SW480 (cell line): ENCODE measurements at regions not wholly inside any gene's neighbourhood (a gene's known extent, or its start where the extent isn't known, plus 50 kb on each side); places are given as distances from the start of the nearest gene placed in this dataset.
"Not testable (repeated sequence)": the region's sequence is repeated elsewhere in the genome, so short reads cannot be mapped to it uniquely, and the experiment has no call there.

Source experiments
- DNase-seq: peaks from one replicate; pipeline ENCODE4 v3.0.0-alpha.2; 2016; ENCODE audit warnings: low spot score

DNA sequence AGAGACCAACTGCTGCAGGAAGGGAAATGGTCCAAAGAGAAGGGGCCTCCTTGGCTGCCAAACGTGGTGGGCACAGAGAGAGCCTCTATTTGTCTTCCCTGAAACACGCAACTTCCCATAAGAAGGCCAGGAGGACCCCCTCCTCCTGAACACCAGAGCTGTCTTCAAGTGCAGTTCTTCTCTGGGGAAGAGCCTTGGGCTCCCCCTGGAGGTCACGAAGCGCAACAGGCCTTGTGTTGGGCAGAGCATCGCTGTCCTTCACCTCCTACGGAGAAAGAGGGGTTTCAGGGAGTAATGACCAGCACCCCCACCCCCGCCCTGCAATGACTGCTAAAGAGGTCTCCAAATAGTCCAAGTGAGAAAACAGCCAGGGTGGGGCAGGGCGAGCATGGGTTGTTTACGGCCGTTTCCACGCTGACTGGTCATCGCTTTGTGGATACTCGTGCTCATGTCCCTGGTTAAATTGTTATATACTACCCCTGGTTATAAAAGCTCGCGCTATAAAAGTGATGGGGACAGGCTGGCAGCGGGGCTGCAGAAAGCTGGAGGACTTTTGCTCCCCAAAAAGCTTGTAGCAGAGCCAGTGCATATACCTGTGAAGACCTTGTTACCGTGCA is 397.5 kb upstream of the ATP10A start:
- DNase-seq, result peak; percentile 11

DNA sequence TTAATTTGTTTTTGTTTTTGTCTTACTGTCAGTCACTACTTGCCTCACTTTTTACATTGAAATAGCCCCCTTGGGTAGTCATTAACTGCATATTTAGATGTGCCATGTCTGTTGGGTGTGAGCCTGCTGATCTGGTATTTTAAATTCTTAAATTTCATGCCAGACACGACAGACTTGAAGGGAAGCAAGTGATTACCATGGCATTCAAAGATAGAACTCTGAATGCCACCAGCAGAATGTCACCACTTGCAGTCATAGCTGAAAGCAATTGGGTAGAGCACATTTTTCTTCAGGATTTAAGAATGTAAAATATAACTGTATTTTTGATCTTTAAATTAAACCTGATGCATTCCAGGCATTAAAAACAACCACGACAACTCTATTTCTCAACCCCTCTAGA is 396.5 kb upstream of the ATP10A start:
- DNase-seq, result no peak

DNA sequence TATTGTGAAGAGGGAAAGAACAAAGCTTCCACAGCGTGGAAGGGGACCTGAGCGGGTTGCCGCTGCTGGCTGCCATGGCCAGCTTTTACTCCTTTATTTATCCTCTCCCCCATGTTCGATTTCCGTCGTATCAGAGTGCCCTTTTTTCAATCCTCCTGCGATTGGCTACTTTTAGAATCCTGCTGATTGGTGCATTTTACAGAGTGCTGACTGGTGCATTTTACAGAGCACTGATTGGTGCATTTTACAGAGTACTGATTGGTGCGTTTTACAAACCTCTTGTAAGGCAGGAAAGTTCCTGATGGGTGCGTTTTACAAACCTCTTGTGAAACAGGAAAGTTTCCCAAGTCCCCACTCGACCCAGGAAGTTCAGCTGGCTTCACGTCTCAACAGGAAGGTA is 381.7 kb upstream of the ATP10A start:
- not testable (repeated sequence) for DNase-seq

DNA sequence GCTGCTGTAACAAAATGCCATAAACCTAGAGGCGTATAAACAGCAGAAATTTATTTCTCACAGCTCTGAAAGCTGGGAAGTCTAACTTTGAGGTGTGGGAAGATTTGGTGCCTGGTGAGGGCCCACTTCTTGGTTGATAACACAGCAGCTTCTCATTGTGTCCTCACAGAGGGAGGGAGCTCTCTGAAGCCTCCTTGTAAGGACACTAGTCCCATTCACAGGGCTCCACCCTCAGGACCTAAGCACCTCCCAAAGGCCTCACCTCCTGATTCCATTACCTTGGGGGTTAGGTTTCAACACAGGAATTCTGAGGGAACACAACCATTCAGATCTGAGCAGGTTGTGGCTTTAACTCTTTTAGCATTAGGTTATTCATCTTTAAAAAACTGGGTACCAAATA is 380.3 kb upstream of the ATP10A start:
- no peak for DNase-seq

DNA sequence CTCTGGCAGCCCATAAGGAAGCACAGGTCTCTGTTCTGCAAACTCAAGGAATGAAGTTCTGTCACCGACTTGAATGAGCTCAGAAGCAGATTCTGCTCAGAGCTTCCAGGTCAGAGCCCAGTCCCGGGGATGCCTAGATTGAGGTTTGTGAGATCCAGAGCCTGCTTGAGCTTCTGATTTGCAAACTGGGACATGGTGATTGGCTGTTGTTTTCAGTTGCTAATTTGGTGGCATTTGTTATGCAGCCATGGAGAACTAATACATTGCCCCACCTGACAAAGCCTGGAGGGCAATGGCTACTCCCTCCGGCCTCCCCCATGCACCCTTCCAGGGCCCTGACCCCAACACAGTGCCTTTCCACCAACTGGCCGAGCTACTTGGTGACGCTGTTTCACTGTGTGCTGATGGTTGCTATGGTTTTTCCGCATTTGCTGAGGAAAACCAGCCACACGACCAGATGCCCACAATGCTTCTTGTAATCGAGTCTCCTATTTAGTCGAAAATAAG is 379.5 kb upstream of the ATP10A start:
- no peak for DNase-seq

DNA sequence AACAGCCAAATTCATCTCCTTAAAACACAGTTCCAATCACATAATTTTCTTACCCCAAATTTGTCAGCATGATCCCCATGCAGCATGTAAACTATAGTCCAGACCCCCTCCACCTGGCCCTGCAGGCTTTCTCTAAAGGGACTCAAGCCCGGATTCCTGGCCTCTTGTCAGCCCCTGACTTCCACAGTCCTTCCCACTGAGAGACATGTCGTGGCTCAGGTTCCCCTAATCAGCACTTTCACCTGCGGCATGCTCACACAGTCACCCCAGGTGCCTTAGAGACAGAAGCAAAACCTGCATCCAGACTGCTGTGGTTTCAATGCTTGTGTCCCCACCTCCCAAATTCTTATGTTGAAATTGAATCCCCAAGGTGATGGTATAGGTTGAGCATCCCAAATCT is 372.7 kb upstream of the ATP10A start:
- DNase-seq, result no peak

DNA sequence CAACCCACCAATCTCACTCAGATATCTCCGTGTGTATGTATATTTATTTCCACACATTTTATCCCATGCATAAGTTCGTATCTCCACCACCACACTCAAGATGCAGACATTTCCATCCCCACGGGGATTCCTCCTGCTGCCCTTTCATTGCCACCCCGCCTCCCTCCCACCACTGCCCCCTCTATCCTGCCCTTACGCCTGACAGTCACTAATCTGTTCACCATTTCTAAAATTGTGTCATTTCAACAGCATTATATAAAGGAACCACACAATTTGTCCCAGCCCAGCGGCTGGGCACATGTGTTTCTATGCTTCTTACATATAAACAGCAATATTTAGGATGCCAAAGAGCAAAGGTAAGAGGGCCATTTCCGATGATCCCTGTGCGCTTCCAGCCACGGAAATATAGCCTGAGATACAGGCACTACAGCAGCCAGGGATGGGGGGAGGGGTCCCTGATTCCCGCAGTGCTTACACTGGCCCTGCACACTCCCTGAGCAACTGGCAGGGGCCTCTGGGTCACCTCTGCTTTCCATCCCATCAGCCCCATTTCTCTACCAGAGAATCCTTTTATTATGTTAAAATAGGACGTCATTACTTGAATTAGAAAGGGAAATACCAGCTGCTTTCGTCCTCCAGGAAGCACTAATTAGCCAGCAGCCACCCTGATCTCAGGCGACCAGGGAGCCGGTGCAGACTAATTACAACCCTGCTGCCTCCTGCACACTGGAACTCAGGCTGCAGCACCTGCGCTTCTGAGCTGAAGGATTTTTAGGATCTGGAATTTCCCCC is 372.0 kb upstream of the ATP10A start:
- DNase-seq, result no peak

DNA sequence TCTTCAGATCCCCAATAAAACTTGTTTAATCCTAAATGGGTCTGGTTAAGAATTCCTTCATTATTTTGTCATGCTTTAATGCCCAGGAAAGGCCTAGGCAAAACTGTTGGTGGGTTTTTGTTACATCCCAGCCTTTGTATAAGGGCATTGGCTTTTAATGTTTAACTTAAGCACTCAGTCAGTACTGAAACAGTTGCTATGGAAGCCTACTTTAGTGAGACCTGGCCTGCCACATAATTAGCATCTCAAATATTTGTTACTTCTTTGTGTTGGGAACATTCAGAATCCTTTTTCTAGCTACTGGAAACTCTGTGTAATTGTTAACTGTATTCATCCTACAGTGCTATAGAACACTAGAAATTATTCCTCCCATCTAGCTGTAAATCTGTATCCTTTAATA is 369.6 kb upstream of the ATP10A start:
- no peak for DNase-seq

DNA sequence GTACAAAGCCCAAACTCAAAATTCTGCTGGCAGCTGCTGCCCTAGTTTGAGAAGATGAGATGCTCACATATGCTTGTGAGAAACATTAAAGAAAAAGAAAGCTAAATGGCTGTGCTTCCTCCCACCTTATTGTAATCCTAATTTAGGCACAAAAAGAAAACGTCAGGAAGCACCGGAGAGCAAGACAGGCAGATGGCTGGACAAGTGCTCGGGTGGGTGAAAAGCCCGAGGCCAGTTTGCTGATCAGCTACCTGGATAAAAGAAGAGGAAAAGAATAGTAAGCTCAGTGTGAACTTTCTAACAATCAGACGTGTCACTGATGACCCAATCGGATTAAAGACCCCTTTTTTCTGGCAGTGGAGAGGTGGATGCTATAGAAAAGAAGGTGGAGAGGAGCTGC is 368.0 kb upstream of the ATP10A start:
- no peak for DNase-seq

DNA sequence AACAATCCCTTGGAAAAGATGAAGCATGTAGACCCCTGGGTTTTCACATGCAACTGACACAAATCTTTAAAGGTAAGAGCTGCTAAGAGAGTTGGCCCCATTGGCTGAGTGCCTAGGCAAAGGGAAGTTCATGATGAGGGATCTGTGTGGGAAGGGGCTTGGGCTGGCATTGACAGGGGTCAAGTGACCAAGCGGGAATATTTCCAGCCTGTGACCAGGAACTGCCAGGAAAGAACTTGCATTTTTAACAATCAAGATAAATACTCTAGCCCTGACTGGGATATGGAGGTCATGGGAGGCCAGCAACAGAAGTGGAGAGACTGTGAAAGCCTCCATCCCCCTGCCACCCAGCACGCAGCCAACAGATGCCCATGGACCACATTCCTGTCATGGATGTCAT is 361.1 kb upstream of the ATP10A start:
- no peak for DNase-seq

DNA sequence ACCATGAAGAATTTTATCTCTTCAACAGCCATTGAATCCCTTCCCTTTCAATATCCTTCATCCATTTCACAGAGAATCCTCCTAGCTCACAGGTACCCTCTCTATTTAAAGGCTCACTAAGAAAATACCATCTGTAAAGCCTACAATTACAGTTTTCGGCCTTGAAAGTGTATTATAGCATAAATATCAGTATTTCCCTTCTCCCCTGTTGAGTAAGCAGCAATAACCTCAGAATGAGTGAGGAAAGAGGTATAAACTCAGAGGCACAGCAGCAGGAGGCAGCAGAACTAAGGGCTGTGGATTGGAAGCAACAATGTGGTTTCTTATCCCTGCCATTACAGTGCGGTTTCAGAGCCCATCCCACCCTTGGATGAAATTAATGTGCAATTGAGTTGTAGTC is 360.6 kb upstream of the ATP10A start:
- no peak for DNase-seq

DNA sequence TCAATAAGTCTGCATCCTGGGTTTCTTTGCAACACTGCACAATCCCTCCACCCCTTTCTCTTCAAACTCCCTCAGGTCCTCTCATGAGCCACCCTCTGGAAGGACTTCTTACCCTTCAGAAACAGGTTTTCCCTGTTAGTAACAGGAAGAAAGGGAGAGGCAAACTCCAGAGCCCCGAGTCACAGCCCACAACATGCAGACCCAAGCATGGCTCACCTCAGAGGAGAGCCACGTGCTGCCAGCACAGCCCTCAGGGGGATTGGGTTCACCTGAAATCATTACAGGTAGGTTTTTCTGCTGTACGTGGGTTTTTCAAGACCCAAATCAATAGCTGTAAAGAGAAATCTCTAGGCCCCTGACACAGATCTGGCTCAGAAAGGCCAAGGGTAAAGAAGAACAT is 359.7 kb upstream of the ATP10A start:
- DNase-seq, result no peak

DNA sequence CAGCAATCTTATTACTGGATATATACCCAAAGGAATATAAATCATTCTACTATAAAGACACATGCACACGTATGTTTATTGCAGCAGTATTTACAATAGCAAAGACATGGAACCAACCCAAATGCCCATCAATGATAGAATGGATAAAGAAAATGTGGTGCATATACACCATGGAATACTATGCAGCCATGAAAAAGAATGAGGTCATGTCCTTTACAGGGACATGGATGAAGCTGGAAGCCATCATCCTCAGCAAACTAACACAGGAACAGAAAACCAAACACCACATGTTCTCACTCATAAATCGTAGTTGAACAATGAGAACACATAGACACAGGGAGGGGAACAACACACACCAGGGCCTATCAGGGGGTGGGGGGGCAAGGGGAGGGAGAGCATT is 353.9 kb upstream of the ATP10A start:
- DNase-seq, result not testable (repeated sequence)

DNA sequence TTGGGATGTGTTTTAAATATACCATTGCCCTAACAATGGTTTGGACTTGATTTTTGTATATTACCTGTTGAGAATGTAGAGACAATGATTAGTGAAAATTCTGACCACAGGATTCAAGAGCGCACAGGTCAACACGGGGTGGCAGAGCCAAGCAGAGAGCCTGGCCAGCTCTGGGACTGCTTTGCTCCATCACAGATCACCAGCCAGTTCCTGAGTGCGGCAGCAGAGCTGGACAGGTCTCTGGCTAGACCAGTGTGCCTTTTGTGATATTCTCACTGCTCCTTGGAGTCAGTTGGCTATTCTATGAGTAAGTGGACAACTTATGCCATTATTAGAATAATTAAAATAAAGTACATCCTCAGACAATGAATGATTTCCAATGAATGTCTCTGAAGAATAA is 351.2 kb upstream of the ATP10A start:
- no peak for DNase-seq

DNA sequence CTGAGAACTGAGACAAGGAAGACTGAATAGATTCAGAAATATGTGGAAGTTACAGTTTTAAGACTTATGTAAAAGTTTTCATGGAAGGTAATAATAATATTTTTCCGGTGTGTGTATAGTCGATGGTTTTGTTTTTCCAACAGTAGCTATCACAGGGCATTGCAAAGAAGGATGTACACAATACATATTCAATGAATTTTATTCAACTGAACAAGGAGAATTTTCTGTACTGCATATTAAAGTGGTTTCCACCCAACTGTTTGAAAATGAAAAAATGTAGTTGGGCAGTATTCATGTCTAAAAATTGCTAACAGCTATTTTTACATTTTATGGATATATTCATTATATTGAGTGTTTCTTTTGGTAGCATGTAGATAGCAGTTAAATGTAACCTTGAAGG is 350.3 kb upstream of the ATP10A start:
- no peak for DNase-seq

DNA sequence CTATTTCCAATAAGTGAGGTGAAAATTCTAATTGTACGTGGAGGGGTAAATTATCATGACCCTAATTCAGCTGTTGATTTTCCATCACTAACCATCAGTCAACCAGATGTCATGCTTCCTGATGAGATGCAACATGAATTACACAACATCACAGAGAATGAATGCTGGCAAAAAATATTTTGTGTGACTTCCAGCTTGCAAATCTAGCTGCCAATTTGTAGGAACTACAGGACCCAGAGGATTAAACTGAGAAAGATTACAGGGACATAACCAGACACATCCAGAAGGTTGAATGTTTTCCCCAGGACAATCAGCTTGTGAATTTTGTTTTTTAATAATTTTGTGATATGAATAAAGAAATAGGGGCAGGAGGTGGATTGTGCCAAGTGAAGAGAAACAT is 349.0 kb upstream of the ATP10A start:
- DNase-seq, result no peak

DNA sequence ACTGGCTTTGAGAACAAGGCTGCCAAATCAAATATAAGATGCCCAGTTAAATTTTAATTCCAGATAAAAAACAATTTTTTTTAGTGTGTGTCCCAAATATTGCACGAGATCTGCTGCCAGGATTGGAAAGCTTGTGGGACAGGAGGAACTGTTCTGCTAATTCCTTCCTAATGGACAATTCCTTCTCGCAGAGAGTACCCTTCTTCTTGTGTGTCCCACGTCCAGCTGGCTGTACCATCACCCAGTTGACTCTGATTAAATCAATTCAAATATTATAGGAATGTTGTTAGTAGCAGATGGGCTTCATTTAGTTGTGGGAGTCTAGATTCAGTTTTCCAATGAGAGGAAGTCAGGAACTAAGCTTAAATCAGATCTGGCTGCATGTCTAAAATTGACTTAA is 347.9 kb upstream of the ATP10A start:
- DNase-seq, result no peak

DNA sequence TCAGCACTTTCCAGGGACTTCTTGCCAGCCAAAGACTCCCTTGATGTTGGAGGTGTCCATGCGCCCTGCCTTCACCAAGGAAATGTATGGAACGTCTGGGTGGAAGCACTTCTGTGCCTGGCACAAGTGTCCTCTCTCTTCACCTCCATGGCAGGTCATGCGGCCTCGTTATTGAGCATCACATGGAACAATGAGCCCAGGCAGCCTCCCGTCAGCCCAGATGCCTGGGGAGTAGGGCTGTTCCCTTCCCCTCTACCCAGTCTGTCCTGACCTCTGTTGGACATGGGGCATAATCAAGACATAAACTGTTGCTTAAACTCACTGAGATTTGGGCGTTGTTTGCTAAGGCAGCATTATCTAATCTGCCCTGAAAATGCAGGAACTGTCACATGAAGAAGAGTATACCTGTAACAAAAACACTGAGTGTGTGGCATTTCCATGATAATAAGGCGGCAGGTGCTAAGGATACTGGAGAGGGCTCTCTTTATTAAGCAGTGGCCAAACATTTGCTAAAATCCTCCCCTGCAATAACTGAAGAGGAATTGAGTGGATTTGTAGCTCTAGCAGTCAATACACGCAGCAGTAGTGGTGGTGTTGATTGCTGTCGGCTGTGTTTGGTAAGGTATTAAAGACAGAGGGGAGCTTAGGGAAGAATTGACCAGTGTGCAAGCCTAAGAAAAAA is 338.2 kb upstream of the ATP10A start:
- DNase-seq, result no peak

DNA sequence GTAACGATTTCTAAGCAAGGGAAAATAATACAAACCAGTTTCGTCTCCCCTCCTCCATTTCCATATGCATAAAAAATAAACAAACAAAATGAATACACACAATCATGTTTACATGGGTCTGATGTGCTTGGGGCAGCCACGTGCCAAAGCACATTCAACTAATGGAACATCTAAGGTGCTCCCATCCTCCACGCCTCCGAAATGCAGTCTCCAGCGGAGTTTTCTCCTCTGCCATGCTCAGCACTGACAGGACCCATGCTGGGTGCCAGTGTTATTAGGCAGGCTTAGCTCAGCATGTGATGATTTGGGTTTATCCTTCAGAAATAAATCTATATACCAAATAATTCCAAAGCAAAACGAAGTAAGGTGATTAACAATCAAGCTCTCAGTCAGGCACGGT is 337.3 kb upstream of the ATP10A start:
- no peak for DNase-seq

DNA sequence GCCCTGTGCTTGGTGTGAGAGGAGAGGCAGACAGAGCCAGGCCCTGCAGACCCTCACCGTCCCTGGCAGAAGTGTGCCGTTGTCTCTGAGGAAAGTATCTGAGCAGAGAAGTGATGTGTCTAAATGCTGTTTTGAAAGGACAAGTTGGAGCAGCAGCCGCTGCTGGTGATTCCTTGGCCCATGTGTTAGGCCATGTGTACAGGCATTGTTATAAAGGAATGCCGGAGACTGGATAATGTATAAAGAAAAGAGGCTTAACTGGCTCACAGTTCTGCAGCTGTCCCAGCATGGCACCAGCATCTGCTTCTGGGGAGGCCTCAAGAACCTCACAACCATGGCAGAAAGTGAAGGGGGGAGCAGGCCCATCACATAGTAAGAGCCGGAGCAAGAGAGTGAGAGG is 334.6 kb upstream of the ATP10A start:
- no peak for DNase-seq

DNA sequence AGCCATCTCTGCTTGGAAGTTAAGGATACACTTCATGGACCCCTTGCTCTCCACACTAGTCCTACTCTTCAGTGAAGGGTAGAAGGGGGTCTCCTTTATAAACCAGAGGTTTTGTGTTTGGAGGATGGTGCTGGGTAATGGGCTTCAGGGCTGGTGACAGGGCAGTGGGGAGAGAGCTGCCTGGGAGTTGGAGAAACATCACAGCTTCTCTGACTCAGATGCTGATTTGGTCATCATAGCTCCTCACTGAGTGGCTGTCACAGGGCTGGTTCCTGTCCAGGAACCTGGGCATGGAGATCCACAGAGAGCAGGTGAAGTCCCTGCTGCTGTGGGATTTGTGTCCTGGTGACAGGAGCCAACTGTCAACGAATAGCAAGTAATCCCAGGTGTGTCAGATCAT is 333.9 kb upstream of the ATP10A start:
- DNase-seq, result no peak

DNA sequence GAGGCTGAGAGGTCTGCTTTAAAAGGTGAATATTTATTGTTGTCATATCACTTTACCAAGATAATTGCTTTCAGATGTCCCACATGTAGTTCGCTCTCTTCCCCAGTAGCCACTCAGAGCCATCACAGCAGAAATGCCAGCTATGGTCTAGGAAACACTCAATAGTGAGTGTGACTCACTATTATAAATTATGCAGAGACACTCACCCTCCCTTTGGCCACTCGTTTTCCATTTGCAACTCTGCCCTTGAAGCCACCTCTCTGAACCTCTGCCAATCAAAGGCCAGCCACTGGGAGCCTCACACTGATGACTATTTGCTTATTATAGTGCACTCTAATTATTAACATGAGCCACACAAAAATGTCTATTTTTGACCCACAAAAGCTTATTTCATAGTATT is 328.1 kb upstream of the ATP10A start:
- DNase-seq, result no peak

DNA sequence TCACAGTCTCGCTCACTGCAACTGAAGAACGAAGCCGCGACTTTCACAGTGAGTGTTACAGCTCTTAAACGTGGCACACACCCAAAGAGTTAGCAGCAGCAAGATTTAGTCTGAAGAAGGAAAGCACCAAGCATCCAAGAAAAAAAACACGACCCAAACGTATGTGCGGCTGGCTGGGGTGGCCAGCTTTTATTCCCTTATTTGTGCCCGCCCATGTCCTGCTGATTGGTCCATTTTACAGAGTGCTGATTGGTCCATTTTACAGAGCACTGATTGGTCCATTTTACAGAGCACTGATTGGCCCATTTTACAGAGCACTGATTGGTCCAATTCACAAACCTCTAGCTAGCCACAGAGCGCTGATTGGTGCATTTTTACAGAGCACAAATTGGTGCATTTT is 323.0 kb upstream of the ATP10A start:
- not testable (repeated sequence) for DNase-seq
